K562 (cell line): ENCODE measurements at regions not wholly inside any gene's neighbourhood (a gene's known extent, or its start where the extent isn't known, plus 50 kb on each side); places are given as distances from the start of the nearest gene placed in this dataset.

Experiments
- ATAC-seq: fragments of 200-7000 bp; cut with Tn5 transposase; 3 replicates; pipeline ENCODE4 v1.9.1; 2020; ENCODE audit warnings: moderate library complexity
- BruUV-seq: library from RNA; stranded (reverse); fragments of 400-500 nt; replicated peaks from 2 replicates; lab custom pipeline; 2021; lab: Mats Ljungman, UMichigan
- CTCF ChIA-PET: fragments of 300-600 bp; formaldehyde crosslinking; extraction: SDS; loops from one replicate; lab custom pipeline; 2021; ENCODE audit warnings: low intra/inter-chr PET ratio; lab: Yijun Ruan, JAX
- POLR2A ChIA-PET: fragments of 300-600, 350-650 bp; sonication (Branson Sonifier 250); formaldehyde crosslinking; extraction: SDS; loops from one replicate; lab custom pipeline; 2021; ENCODE audit warnings: antibody characterized with exemption, inconsistent platforms; lab: Yijun Ruan, JAX
- DNase-seq, 4 experiments: peaks; one replicate each; pipeline versions ENCODE4 v3.0.0 to v3.0.0-alpha.2; 2011 to 2018; ENCODE audit warnings: low spot score in 3 of 4, mixed read lengths in 3 of 4; ENCODE audit errors: extremely low read depth in 1 of 4
- FAIRE-seq: peaks from 2 replicates; lab custom pipeline; 2011; peaks lifted over from hg19 to GRCh38; lab: Jason Lieb, UNC
- H2AFZ ChIP-seq: 2 replicates; pipeline ENCODE4 v1.6.0; 2011; ENCODE audit warnings: low read depth, low read length, control low read depth, inconsistent platforms
- H3K27ac ChIP-seq: fragments of 200-600 bp; 3 replicates; pipeline ENCODE4 v1.8.0; 2011; ENCODE audit warnings: low read depth, mild to moderate bottlenecking, control low read depth, inconsistent platforms, low read length, moderate library complexity, mixed read lengths; ENCODE audit errors: extremely low read depth
- H3K27me3 ChIP-seq, 2 experiments: fragments of 300-600 bp in 1 of 2; 2 replicates in 1 of 2; 3 replicates in 1 of 2; pipeline versions ENCODE4 v1.6.0 to v1.8.0; 2011; ENCODE audit warnings: inconsistent platforms in 2 of 2, low read length in 2 of 2, mild to moderate bottlenecking in 1 of 2, mixed read lengths in 1 of 2, moderate library complexity in 1 of 2; ENCODE audit not compliant: control insufficient read depth in 2 of 2, insufficient read depth in 2 of 2
- H3K36me3 ChIP-seq: fragments of 300-600 bp; 3 replicates; pipeline ENCODE4 v1.8.0; 2011; ENCODE audit warnings: mild to moderate bottlenecking, low read length, inconsistent platforms; ENCODE audit not compliant: control insufficient read depth, insufficient read depth
- H3K4me1 ChIP-seq, 2 experiments: fragments of 200-600 bp in 1 of 2; replicated peaks in 1 of 2; 2 replicates in 1 of 2; 3 replicates in 1 of 2; pipeline versions ENCODE4 v1.5.1 to v1.8.0; 2011; ENCODE audit warnings: inconsistent platforms in 2 of 2, low read length in 2 of 2, mild to moderate bottlenecking in 1 of 2, mixed read lengths in 1 of 2, moderate library complexity in 1 of 2; ENCODE audit not compliant: control insufficient read depth in 2 of 2, insufficient read depth in 2 of 2
- H3K4me2 ChIP-seq: 2 replicates; pipeline ENCODE4 v1.6.1; 2011; ENCODE audit warnings: low read length, control low read depth, inconsistent platforms, mixed read lengths; ENCODE audit not compliant: insufficient read depth
- H3K4me3 ChIP-seq: fragments of 200-600 bp; sonication (generic), shearing (Covaris generic); 2 replicates; pipeline ENCODE4 v1.5.1; 2016; ENCODE audit warnings: control low read depth, inconsistent platforms
- H3K79me2 ChIP-seq: fragments of 200-600 bp; 3 replicates; pipeline ENCODE4 v1.8.0; 2011; ENCODE audit warnings: low read length, inconsistent platforms; ENCODE audit not compliant: control insufficient read depth, insufficient read depth
- H3K9ac ChIP-seq, 2 experiments: 2 replicates each; pipeline versions ENCODE4 v1.6.0 to v1.6.1; 2011; ENCODE audit warnings: low read depth in 2 of 2, low read length in 2 of 2, control low read depth in 1 of 2, inconsistent platforms in 1 of 2, mild to moderate bottlenecking in 1 of 2, mixed read lengths in 1 of 2; ENCODE audit not compliant: insufficient read depth in 1 of 2
- H3K9me1 ChIP-seq: one replicate; pipeline ENCODE4 v1.6.0; 2011; ENCODE audit warnings: inconsistent platforms, mild to moderate bottlenecking, low read length, moderate library complexity; ENCODE audit not compliant: control insufficient read depth, insufficient read depth
- H3K9me3 ChIP-seq: replicated peaks from 2 replicates; pipeline ENCODE4 v1.5.1; 2011; ENCODE audit warnings: low read depth, low read length, inconsistent platforms; ENCODE audit not compliant: control insufficient read depth, insufficient read depth
- H4K20me1 ChIP-seq: replicated peaks from 2 replicates; pipeline ENCODE4 v1.6.1; 2011; ENCODE audit warnings: low read length, inconsistent platforms, mixed read lengths; ENCODE audit not compliant: control insufficient read depth, insufficient read depth
- CBX1 ChIP-seq: sonication (generic); IDR thresholded peaks from 2 replicates; pipeline ENCODE4 v1.6.1; 2016; ENCODE audit warnings: antibody characterized with exemption, low read depth, mild to moderate bottlenecking
- NFIC ChIP-seq: fragments of 450-650 bp; IDR thresholded peaks from 2 replicates; pipeline ENCODE4 v1.6.1; 2017; ENCODE audit warnings: mild to moderate bottlenecking, inconsistent platforms
- NR0B1 ChIP-seq: fragments of 450-650 bp; IDR thresholded peaks from one replicate; pipeline ENCODE4 v1.6.1; 2018; ENCODE audit warnings: mild to moderate bottlenecking, moderate library complexity; ENCODE audit not compliant: partially characterized antibody
- NRF1 ChIP-seq, 2 experiments: fragments of 450-650 bp; IDR thresholded peaks in 1 of 2; conservative IDR thresholded peaks in 1 of 2; 2 replicates each; pipeline ENCODE4 v1.6.1; 2014; ENCODE audit warnings: mild to moderate bottlenecking in 2 of 2
- WGBS: fragments of 100-300 bp; shearing (Covaris generic); methylation state at CpG from one replicate; pipeline ENCODE4 v1.1.6; 2016; ENCODE audit warnings: low coverage, mixed read lengths; ENCODE audit not compliant: insufficient coverage; ENCODE audit errors: missing lambda C conversion rate; 5-methylcytosine and 5-hydroxymethylcytosine counted together
- in situ Hi-C: fragments of 300-500 bp; cut with MboI; formaldehyde crosslinking; loops from 4 replicates; pipeline ENCODE4 v1.15.0; 2018; ENCODE audit warnings: inconsistent platforms, mixed read lengths
- intact Hi-C: fragments of 100-400 bp; cut with micrococcal nuclease; formaldehyde crosslinking; loops from 2 replicates; pipeline ENCODE4 v1.14.2; 2022
- TF ChIP-seq, protein P1 (sequence below): sonication (generic); formaldehyde crosslinking; IDR thresholded peaks from 2 replicates; pipeline ENCODE4 v1.8.0; 2022; ENCODE audit warnings: mild to moderate bottlenecking, missing genetic modification reagents
- TF ChIP-seq, protein P2 (sequence below): fragments of 250-450 bp; sonication (Bioruptor Pico); IDR thresholded peaks from 2 replicates; pipeline ENCODE4 v1.8.0; 2021; ENCODE audit warnings: borderline replicate concordance, mild to moderate bottlenecking, moderate library complexity; ENCODE audit not compliant: poor library complexity, severe bottlenecking

DNA sequence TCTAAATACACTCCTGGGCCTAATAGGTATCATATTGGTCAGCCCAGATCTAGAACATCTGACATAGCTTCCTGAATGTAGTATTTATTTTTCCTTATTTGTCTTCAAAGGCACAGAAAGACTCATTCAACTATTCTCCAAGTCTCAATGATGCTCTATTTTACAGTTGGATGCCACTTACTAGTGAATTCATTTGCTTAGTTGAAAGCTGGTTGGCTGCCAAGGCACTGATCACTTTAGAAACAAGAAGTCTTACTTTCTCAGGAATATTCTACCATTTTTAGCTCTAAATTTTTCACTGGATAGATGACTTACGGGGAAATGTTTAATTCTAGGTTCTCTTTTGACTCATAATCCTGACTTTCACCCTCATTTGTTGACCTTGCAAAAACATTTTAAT lies 863.4 kb downstream of the SORCS1 start:
- H3K9me3 ChIP-seq = no peaks in the 10 kb centered on the region
- H3K36me3 ChIP-seq = no peaks in the 10 kb centered on the region
- H3K27ac ChIP-seq = no peak overlapping the region
- FAIRE-seq (no peak), ATAC-seq (no peak), DNase-seq (no peak)
- H4K20me1 ChIP-seq = no peaks in the 10 kb centered on the region
- ChIA-PET CTCF (no interaction called here), POLR2A (no interaction called here)
- H3K27me3 ChIP-seq = no peaks in the 10 kb centered on the region
- no TSS peak for BruUV-seq
- WGBS = 0% methylated on average over 1 of the region's 1 CpG
- H3K9ac ChIP-seq = no peak overlapping the region
- no peak overlapping the region for H3K4me3 ChIP-seq
- in situ Hi-C loops (no loop called here), intact Hi-C loops (no loop called here)
- TF ChIP-seq NRF1 (conservative IDR thresholded peaks at IDR 0.05 in 1 of 2, IDR thresholded peaks at IDR 0.05 in 1 of 2) (no peak), CBX1 (no peak), NR0B1 (no peak), NFIC (no peak)
- TF ChIP-seq, protein P1, sequence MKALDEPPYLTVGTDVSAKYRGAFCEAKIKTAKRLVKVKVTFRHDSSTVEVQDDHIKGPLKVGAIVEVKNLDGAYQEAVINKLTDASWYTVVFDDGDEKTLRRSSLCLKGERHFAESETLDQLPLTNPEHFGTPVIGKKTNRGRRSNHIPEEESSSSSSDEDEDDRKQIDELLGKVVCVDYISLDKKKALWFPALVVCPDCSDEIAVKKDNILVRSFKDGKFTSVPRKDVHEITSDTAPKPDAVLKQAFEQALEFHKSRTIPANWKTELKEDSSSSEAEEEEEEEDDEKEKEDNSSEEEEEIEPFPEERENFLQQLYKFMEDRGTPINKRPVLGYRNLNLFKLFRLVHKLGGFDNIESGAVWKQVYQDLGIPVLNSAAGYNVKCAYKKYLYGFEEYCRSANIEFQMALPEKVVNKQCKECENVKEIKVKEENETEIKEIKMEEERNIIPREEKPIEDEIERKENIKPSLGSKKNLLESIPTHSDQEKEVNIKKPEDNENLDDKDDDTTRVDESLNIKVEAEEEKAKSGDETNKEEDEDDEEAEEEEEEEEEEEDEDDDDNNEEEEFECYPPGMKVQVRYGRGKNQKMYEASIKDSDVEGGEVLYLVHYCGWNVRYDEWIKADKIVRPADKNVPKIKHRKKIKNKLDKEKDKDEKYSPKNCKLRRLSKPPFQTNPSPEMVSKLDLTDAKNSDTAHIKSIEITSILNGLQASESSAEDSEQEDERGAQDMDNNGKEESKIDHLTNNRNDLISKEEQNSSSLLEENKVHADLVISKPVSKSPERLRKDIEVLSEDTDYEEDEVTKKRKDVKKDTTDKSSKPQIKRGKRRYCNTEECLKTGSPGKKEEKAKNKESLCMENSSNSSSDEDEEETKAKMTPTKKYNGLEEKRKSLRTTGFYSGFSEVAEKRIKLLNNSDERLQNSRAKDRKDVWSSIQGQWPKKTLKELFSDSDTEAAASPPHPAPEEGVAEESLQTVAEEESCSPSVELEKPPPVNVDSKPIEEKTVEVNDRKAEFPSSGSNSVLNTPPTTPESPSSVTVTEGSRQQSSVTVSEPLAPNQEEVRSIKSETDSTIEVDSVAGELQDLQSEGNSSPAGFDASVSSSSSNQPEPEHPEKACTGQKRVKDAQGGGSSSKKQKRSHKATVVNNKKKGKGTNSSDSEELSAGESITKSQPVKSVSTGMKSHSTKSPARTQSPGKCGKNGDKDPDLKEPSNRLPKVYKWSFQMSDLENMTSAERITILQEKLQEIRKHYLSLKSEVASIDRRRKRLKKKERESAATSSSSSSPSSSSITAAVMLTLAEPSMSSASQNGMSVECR = no peak
- TF ChIP-seq, protein P2, sequence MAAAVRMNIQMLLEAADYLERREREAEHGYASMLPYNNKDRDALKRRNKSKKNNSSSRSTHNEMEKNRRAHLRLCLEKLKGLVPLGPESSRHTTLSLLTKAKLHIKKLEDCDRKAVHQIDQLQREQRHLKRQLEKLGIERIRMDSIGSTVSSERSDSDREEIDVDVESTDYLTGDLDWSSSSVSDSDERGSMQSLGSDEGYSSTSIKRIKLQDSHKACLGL (CRISPR knock-in tag) = no peak
- no peak overlapping the region for H2AFZ ChIP-seq
- no peaks in the 10 kb centered on the region for H3K4me1 ChIP-seq
- no peaks in the 10 kb centered on the region for H3K79me2 ChIP-seq
- H3K9me1 ChIP-seq = no peaks in the 10 kb centered on the region
- H3K4me2 ChIP-seq = no peak overlapping the region
